ENCODE measurements at regions not wholly inside any gene's neighbourhood (a gene's known extent, or its start where the extent isn't known, plus 50 kb on each side); places are given as distances from the start of the nearest gene placed in this dataset.

DNA sequence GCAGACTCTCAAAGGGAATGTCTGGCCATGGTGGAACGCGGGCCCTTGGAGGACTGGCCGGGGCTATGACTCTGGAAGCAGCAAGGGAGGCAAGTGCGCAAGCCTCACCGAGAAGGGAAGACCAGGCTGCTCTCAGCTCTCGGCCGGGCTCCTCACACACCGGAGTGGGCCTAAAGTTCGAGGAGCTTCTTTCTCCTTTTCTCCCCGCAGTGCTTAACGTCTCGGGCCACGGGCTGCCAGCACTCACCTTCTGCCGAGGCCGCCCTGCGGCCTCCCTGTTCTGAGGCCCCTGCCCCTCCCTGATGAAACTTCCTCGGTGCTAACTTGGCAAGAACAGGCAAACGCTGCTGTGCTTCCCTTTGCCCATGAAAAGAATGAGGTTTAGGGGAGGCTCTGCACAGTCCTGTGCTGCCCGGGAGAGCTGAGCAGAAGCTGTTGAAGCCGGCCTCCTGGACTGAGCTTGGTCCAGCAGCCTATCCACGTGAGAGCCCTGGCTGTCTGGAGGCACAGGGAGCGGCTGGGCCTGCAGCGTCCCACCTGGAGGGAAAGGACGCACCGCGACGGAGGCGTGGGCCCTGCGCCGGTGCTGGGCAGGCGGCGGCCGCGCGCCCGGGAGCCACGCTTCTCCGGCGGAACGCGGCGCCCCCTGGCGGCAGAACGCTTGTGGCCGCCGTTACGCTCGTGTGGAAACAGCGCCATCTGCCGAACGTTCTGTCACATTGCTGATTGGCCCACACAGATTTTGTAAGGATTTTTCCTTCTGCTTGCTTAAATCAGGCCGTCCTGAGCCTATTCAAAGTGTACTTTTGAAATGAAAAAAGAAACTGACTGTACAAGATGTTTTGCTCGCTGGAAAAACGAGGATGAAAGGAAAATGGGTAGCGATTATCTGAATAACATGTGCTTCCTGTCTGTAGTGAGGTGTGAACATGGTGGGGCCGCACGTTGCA is 65.0 kb upstream of the TMEM45B start:
- H3K27me3 ChIP-seq (ENCODE audit: insufficient read depth, low read length): no peaks in the 10 kb centered on the region
- peaks cover 0 to 5% of the 10 kb centered on the region in 2 experiments; a peak in 2 of 4 replicates for H3K4me1 ChIP-seq (ENCODE audit: control insufficient read depth in 1 of 2, insufficient read depth in 2 of 2, low read length in 2 of 2)
- POLR2A ChIA-PET: no interaction called here
- no peaks in the 10 kb centered on the region for H4K20me1 ChIP-seq (ENCODE audit: insufficient read depth)
- no peaks in the 10 kb centered on the region for H3K79me2 ChIP-seq (ENCODE audit: insufficient read depth, low read length)
- RAD21 ChIA-PET (ENCODE audit: low non-redundant PET in 1 of 2, low total read pairs in 2 of 2, uncharacterized antibody in 2 of 2, unreplicated experiment in 2 of 2): interaction anchor here in 1 of 2 experiments (1.0 kb wide), 1 partner anchor 419 kb away, joined by 3 read pairs; no protein-coding TSS in a partner anchor
- intact Hi-C loops (cut with micrococcal nuclease): loop anchor here (1.0 kb wide), 3 partner anchors 386 to 866 kb away; no protein-coding TSS in a partner anchor
- peak overlapping the region; percentile 92 for H2AFZ ChIP-seq (ENCODE audit: low read depth, low read length, poor library complexity, severe bottlenecking)
- no TSS peak for BruUV-seq (replicated peaks)
- H3K9ac ChIP-seq (ENCODE audit: low read length): no peak overlapping the region
- H3K27ac ChIP-seq (ENCODE audit: low read depth, low read length): no peak overlapping the region
- H3K4me2 ChIP-seq (ENCODE audit: low read length): peak overlapping the region; percentile 51
- H3K9me3 ChIP-seq (ENCODE audit: control insufficient read depth in 1 of 2, insufficient read depth in 1 of 2, low read depth in 1 of 2, low read length in 2 of 2): no peaks in the 10 kb centered on the region
- no peaks in the 10 kb centered on the region for H3K36me3 ChIP-seq (ENCODE audit: control insufficient read depth in 1 of 2, insufficient read depth in 2 of 2, low read length in 2 of 2)
- no peak overlapping the region for H3K4me3 ChIP-seq (replicated peaks in 1 of 2; ENCODE audit: low read depth in 1 of 2, low read length in 2 of 2)
- peak; percentile 98 for ATAC-seq
- CTCF ChIA-PET: interaction anchor here (0.8 to 1.5 kb wide), 8 partner anchors 8 to 418 kb away, joined by 3 to 7 read pairs (median 4); partner anchors contain the start of gene BARX2
- peak; percentile 74 for DNase-seq (ENCODE audit: low read depth, low spot score)
- no peaks in the 10 kb centered on the region for H3K9me2 ChIP-seq (ENCODE audit: insufficient read depth)
- TF ChIP-seq ZFX (IDR thresholded peaks at IDR 0.05): peak; percentile 40; the same call in 1 of the 2 replicates
- TF ChIP-seq ZBTB33 (IDR thresholded peaks at IDR 0.05; ENCODE audit: extremely low read depth, insufficient replicate concordance, low read length): no peak
- TF ChIP-seq RAD21 (IDR thresholded peaks at IDR 0.05; ENCODE audit: low read depth): peak; percentile 97
- TF ChIP-seq, protein P1, sequence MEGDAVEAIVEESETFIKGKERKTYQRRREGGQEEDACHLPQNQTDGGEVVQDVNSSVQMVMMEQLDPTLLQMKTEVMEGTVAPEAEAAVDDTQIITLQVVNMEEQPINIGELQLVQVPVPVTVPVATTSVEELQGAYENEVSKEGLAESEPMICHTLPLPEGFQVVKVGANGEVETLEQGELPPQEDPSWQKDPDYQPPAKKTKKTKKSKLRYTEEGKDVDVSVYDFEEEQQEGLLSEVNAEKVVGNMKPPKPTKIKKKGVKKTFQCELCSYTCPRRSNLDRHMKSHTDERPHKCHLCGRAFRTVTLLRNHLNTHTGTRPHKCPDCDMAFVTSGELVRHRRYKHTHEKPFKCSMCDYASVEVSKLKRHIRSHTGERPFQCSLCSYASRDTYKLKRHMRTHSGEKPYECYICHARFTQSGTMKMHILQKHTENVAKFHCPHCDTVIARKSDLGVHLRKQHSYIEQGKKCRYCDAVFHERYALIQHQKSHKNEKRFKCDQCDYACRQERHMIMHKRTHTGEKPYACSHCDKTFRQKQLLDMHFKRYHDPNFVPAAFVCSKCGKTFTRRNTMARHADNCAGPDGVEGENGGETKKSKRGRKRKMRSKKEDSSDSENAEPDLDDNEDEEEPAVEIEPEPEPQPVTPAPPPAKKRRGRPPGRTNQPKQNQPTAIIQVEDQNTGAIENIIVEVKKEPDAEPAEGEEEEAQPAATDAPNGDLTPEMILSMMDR (IDR thresholded peaks at IDR 0.05 in 2 of 3, conservative IDR thresholded peaks at IDR 0.05 in 1 of 3; ENCODE audit: borderline replicate concordance in 1 of 3, insufficient read depth in 1 of 3, low read depth in 2 of 3, low read length in 2 of 3): peak; percentile 75 to 99 (median 91)
- peak; percentile 75 for TF ChIP-seq MAX (IDR thresholded peaks at IDR 0.05)
- no peak for TF ChIP-seq EZH2 (IDR thresholded peaks at IDR 0.05)
- TF ChIP-seq CBX3 (IDR thresholded peaks at IDR 0.05; ENCODE audit: low read depth): peak; percentile 63; the same call in 1 of the 2 replicates
- TF ChIP-seq POLR2AphosphoS5 (IDR thresholded peaks at IDR 0.05; ENCODE audit: low read depth, low read length): 0 out of 2 replicates have a peak, but pooled peaks have one; percentile 18

All from HCT116 (cell line).